ENCODE measurements at regions not wholly inside any gene's neighbourhood (a gene's known extent, or its start where the extent isn't known, plus 50 kb on each side); places are given as distances from the start of the nearest gene placed in this dataset.

- no peaks in the 10 kb centered on the region for H3K79me2 ChIP-seq (ENCODE audit: control insufficient read depth, low read length)
- no peaks in the 10 kb centered on the region for H3K4me1 ChIP-seq (ENCODE audit: control insufficient read depth, low read length)
- H3K9me2 ChIP-seq (replicated peaks; ENCODE audit: control insufficient read depth, low read length), result no peaks in the 10 kb centered on the region
- no peaks in the 10 kb centered on the region for H3K27me3 ChIP-seq (ENCODE audit: control insufficient read depth, low read length)
- H3K27ac ChIP-seq (ENCODE audit: low read depth, low read length), result no peak overlapping the region
- no peak overlapping the region for H3K4me2 ChIP-seq (ENCODE audit: low read length)
- H3K36me3 ChIP-seq (ENCODE audit: control insufficient read depth, low read length), result no peaks in the 10 kb centered on the region
- H3K4me3 ChIP-seq (ENCODE audit: low read length), result no peak overlapping the region
- H3K9me3 ChIP-seq (ENCODE audit: control insufficient read depth, insufficient read depth, low read length), result no peaks in the 10 kb centered on the region
- H3F3A ChIP-seq (ENCODE audit: control insufficient read depth, insufficient read depth), result no peaks in the 10 kb centered on the region
- H4K20me1 ChIP-seq (ENCODE audit: control insufficient read depth, insufficient read depth, low read depth, low read length), result no peaks in the 10 kb centered on the region
- TF ChIP-seq EZH2phosphoT487 (IDR thresholded peaks at IDR 0.05; ENCODE audit: borderline replicate concordance, low read length) (no peak), CTCF (IDR thresholded peaks at IDR 0.05; ENCODE audit: low read depth, low read length, poor library complexity, severe bottlenecking) (no peak)
Measured at GRCh38 chrX:122857734-122858133, 326.3 kb upstream of the GRIA3 start.

GRCh38 chrX:122863067-122863466, 321.0 kb upstream of the GRIA3 start:
- TF ChIP-seq EZH2phosphoT487 (IDR thresholded peaks at IDR 0.05; ENCODE audit: borderline replicate concordance, low read length) (no peak), CTCF (IDR thresholded peaks at IDR 0.05; ENCODE audit: low read depth, low read length, poor library complexity, severe bottlenecking) (no peak)
- Histone ChIP-seq H3K27ac (ENCODE audit: low read depth, low read length) (no peak overlapping the region), H3F3A (ENCODE audit: control insufficient read depth, insufficient read depth) (no peaks in the 10 kb centered on the region), H3K9me2 (replicated peaks; ENCODE audit: control insufficient read depth, low read length) (no peaks in the 10 kb centered on the region), H3K4me3 (ENCODE audit: low read length) (no peak overlapping the region), H3K27me3 (ENCODE audit: control insufficient read depth, low read length) (no peaks in the 10 kb centered on the region), H4K20me1 (ENCODE audit: control insufficient read depth, insufficient read depth, low read depth, low read length) (no peaks in the 10 kb centered on the region), H3K4me1 (ENCODE audit: control insufficient read depth, low read length) (no peaks in the 10 kb centered on the region), H3K4me2 (ENCODE audit: low read length) (no peak overlapping the region), H3K9me3 (ENCODE audit: control insufficient read depth, insufficient read depth, low read length) (no peaks in the 10 kb centered on the region), H3K79me2 (ENCODE audit: control insufficient read depth, low read length) (no peaks in the 10 kb centered on the region), H3K36me3 (ENCODE audit: control insufficient read depth, low read length) (no peaks in the 10 kb centered on the region)

GRCh38 chrX:122866532-122866931, 317.5 kb upstream of the GRIA3 start:
- Histone ChIP-seq H3K27me3 (ENCODE audit: control insufficient read depth, low read length) (no peaks in the 10 kb centered on the region), H3K4me1 (ENCODE audit: control insufficient read depth, low read length) (no peaks in the 10 kb centered on the region), H3K4me2 (ENCODE audit: low read length) (no peak overlapping the region), H3K79me2 (ENCODE audit: control insufficient read depth, low read length) (no peaks in the 10 kb centered on the region), H3K36me3 (ENCODE audit: control insufficient read depth, low read length) (no peaks in the 10 kb centered on the region), H3K27ac (ENCODE audit: low read depth, low read length) (no peak overlapping the region), H3K9me3 (ENCODE audit: control insufficient read depth, insufficient read depth, low read length) (no peaks in the 10 kb centered on the region), H3F3A (ENCODE audit: control insufficient read depth, insufficient read depth) (no peaks in the 10 kb centered on the region), H3K4me3 (ENCODE audit: low read length) (no peak overlapping the region), H4K20me1 (ENCODE audit: control insufficient read depth, insufficient read depth, low read depth, low read length) (no peaks in the 10 kb centered on the region), H3K9me2 (replicated peaks; ENCODE audit: control insufficient read depth, low read length) (no peaks in the 10 kb centered on the region)
- TF ChIP-seq EZH2phosphoT487 (IDR thresholded peaks at IDR 0.05; ENCODE audit: borderline replicate concordance, low read length) (no peak), CTCF (IDR thresholded peaks at IDR 0.05; ENCODE audit: low read depth, low read length, poor library complexity, severe bottlenecking) (no peak)

- Histone ChIP-seq H3K4me2 (ENCODE audit: low read length) (no peak overlapping the region), H3K9me2 (replicated peaks; ENCODE audit: control insufficient read depth, low read length) (no peaks in the 10 kb centered on the region), H3K36me3 (ENCODE audit: control insufficient read depth, low read length) (no peaks in the 10 kb centered on the region), H3F3A (ENCODE audit: control insufficient read depth, insufficient read depth) (no peaks in the 10 kb centered on the region), H3K4me1 (ENCODE audit: control insufficient read depth, low read length) (no peaks in the 10 kb centered on the region), H3K9me3 (ENCODE audit: control insufficient read depth, insufficient read depth, low read length) (no peaks in the 10 kb centered on the region), H3K4me3 (ENCODE audit: low read length) (no peak overlapping the region), H3K79me2 (ENCODE audit: control insufficient read depth, low read length) (no peaks in the 10 kb centered on the region), H3K27ac (ENCODE audit: low read depth, low read length) (no peak overlapping the region), H4K20me1 (ENCODE audit: control insufficient read depth, insufficient read depth, low read depth, low read length) (no peaks in the 10 kb centered on the region), H3K27me3 (ENCODE audit: control insufficient read depth, low read length) (no peaks in the 10 kb centered on the region)
- TF ChIP-seq CTCF (IDR thresholded peaks at IDR 0.05; ENCODE audit: low read depth, low read length, poor library complexity, severe bottlenecking), result no peak
Measured at GRCh38 chrX:122868631-122869030, 315.4 kb upstream of the GRIA3 start.
